GM21447 (cell line): ENCODE measurements at regions not wholly inside any gene's neighbourhood (a gene's known extent, or its start where the extent isn't known, plus 50 kb on each side); places are given as distances from the start of the nearest gene placed in this dataset.

Experiments
- ATAC-seq: cut with Tn5 transposase; IDR thresholded peaks from one replicate; pipeline ENCODE4 v1.9.1; 2021; ENCODE audit not compliant: unreplicated experiment

DNA sequence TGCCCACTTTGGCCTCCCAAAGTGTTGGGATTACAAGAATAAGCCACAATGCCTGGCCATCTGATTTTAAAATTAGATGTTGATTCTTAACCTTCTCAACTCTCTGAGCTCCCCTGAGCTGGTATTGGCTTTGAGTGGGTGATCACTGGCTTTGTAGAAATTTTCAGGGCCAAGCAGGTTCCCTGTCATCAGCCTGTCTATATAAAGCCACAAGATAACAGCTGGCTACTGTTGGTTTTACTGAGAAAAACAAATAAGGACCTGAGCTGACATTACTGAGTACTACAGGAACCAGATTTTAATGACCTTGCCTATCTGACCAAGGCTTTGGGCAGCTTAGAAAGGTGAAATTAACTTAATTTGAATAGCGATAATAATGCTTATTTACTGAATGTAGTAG lies 153.6 kb downstream of the MSX2 start:
- ATAC-seq, result no peak

DNA sequence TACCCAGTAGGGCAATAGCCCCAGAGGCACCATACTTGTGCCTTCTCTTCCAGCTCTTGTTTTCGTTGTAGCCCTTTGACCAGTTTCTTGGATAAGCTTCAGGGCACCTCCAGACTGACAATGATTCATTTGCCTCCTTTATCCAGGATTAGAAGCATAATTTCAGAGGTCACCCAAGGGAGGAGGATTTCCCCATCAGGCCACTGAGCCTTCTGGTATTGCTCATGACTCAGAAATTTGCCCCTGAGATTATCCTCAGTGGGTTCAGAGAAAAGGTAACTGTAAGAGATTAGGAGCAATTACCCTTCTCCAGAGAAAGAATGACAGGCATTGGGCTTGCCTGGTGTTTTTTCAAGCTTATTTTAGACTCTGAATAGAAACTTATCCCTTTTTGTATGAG lies 147.9 kb downstream of the MSX2 start:
- ATAC-seq, result no peak

DNA sequence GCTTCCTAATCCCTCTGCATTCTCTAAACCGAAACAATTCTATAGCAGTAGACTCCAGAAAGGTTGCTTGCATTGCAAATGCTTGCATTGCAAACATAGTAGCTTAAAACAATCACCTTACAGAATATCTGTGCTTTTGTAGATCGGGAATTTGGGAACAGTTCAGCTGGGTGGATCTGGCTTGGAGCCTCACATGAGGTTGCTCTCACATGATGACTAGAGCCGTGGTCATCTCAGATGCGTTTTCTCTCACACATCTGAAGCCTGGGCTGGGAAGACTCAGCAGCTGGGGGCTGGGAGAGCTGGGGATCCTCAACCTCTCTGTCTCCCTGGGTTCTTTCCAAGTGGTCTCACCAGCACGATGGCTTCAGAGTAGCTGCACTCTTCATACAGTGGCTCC lies 127.8 kb downstream of the MSX2 start:
- no peak for ATAC-seq

DNA sequence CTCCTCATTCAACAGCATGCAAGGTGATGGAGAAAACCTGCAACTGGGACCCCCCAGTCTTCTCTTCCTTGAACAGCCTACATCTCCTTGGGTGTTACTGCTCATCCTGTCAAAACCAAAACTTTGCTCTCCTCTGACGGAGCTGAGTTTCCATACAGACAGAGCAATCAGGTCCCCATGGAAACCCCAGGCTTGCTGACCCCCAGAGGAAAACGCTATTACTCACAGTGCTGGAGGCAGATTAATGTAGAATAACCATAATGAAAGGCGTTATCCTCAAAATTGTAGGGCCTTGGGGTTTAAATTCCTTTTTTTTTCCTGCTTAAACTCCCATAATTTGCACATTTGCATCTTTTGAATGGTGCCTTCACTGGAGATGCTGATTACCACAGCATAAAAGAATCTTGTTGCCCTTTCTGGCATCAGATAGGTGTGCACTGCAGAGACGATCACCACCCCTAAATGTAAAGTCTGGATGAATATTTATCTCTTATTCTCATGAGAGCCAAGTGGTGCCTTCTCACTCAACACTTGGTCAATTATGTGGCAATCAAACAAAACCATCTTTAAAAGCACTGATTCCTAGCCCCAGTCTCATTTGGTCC lies 126.3 kb downstream of the MSX2 start:
- no peak for ATAC-seq

DNA sequence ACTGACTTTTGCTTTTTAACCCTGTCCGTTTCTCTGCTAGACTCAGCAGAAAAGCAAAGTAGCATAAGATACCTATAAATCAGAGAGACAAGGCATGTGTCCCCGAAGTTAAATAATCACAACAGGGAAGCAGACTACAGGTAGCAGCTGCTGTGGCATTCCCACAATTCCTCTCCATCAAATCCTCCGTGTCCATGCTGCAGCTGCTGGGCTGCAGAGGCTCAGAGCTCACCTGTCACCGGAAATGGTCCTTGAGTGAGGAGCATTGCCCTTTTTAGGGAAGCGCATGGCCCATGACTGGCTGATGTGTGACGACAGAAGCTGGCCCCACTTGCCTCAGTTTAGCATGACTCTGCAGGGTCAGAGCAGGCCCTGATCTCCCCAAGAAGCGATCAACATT lies 125.0 kb downstream of the MSX2 start:
- ATAC-seq, result no peak

DNA sequence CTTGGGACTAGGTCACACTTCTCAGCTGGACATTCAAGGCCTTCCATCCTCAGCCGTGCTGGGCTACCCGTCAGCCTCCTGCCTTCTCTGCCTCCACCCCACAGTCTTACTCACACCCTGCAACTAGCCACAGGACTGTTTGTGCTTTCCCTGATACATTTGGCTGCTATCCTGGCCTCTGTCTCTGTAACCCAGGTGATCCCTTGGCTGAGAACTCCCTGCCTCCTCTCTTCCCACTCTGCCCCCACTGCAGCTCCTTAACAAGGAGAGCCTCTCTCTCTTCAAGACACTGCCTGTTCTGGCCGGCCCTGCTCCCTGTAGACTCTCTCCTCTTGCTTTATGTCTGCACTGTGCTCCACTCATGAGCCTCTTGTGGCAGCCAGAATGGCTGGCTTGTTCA lies 120.6 kb downstream of the MSX2 start:
- ATAC-seq, result no peak

DNA sequence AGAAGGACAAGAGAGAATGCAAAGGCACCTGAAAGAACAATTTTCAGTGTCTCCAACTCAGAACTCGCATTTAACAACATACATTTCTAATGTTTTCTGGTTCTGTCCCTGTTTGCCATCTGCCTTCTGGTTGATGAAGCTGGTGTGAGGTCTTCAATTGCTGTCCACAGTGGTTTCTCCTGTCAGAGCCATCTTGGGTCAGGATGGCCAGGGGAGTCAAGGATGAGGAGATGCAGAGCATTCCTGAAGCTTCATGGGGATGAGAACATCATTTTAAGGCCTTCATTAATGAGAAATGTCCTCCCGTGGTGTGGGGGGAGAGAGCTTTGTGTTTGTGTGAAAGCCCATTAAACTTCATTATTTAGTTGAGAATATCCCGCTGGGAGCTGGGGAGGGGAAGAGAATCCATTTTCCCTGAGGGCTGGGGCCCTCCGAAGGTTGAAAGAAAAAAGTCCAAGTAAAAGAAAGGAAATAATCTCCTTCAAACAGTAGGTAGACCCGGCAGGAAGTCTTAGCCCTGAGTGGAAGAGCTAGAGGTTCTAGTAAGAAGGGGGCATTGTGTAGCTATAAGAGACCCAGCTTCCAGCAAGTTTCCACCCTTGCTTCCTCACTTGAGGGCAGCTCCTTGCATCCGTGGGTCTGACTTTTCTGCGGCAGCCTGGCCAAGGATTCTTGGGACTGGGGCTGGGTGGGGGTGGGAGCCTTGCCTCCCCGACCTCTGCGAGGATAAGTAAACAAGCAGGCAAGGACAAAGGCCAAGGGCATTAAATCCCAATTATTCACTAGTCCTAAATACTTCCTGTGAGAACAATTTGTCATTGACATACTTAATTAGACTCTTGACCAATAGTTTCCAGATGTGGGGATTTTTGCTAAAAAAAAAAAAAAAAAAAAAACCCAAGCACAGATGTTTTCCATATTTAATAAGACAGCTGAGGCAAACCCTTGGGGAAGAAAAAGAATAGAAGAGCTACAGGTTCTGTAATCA lies 119.2 kb downstream of the MSX2 start:
- no peak for ATAC-seq

DNA sequence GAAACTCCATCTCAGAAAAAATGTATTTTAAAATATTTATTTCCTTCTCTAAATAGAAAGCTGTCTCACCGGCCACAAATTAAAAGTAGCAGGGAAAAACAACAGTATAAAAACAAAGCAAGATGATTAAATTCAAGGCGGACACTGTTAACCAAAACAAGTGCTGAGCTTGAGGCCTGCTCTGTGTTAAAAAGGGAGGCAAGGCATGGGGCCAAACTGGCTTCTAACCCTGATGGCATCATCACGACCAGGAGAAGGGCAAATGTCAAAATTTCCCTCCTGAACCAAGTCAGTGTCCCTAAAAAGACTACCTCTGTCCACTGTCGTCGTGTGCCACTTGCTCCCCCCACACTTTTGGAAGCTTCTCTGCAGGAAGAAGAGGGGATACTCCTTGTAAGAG lies 116.1 kb downstream of the MSX2 start:
- no peak for ATAC-seq

DNA sequence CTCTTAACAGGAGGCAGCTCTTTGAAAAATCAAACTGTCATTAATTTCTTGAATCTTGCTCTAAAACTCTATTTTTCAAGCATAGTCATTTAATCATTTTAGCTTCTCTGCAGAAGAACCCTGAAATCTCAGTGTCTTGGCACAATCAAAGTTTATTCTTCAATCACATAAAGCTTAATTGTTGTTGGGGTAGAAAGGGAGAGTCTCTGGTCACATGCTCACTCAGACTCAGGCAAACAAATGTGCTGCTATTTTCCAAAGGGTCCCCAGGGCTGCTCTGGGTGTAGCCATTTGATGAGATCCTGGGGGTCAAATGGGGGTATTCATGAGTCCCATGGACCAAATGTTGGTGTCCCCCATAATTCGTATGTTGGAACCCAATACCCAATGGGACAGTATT lies 114.8 kb downstream of the MSX2 start:
- no peak for ATAC-seq

DNA sequence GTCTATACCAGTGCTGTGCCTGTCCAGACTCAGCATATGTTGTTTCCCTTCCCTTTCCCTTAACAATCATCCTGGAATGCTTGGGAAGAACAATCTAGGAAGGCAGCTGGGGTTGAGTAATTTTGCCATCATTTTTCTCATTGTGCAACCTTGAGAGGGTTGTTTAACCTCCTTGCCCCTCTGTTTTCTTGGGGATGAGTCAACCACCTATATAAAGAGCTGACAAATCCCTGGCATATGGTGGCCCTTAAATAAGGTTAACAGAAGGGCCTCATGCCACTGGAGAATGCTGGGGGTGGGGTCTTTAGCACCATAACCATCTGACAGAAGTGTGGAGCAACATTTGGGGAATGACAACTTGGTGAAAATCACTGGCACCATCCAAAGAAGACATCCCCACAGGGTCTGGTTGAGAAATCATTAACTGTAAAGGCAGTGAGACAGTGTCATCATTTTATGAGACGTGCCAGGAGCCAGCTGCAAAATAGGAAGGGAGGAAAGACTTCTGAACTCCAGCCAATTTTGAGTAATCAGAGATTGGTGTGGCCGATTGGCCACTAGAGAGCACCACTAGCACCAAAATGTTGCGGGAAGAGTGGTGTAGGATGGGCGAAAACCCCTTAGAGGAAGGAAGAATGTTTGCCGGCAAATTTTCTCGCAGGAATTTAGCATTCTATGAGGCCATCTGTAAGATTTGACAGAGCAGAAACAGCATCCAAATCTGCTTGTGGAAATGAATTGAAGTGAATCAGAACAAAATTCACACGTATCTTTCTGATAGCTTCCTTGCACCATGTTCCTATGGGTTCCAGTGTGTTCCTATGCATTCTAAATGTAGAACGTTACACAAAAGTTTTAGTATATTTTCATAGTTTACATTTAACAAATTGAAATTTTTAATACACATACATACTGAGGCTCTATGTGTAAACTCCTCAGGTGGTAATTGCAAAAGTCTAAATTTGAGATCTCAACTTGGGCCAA lies 113.8 kb downstream of the MSX2 start:
- ATAC-seq, result no peak

DNA sequence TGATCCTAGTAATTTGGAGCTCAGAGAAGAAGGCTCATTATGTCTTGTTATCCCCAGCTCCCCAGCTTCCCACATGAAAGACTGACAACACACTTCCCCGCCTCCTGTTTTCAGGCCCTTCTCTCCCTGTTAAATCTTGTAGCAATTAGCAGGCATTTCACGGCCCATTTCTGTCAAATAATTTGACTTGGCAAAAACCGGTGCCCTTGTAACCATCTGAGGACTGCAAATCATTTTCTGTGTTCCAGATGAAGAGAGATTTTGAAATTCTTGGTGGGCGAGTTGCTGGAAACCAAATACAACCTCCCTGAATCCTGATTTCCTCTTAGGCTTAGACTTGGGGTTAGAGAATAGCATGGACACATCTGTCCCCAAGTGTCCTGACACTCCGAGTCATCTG lies 109.7 kb downstream of the MSX2 start:
- ATAC-seq, result no peak

DNA sequence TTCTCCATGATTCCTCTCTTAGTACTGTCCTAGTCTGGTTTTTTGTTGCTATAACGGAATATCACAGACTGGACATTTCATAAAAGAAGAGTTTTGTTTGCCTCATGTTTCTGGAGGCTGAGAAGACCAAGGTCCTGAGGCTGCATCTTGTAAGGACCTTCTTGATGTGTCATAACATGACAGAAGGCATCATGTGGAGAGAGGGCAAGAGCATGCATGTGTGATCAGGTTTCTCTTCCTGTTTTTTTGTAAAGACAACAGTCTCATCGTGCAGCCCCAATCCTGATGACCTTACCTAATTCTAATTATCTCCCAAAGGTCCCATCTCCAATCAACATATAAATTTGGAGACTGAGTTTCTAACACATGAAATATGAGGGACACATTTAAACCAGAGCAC lies 108.4 kb downstream of the MSX2 start:
- ATAC-seq, result no peak

DNA sequence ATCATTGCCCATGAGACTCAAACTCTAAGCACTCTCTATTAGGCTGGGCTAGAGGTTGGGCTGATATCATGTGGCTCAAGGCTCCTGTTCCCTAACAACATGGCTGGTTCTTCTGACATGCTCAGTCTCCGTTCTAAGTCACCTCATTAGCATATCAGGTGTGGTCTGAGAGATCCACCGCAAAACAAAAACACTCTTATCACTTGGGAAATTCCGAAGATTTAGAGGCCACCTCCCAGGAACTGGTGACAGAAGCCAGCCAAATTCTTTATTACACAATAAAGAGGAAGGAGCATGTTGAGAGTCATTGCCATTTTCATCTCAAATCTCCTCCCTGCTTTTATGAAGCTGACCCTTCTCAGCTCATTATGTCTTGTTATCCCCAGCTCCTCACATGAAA lies 107.6 kb downstream of the MSX2 start:
- ATAC-seq, result no peak

DNA sequence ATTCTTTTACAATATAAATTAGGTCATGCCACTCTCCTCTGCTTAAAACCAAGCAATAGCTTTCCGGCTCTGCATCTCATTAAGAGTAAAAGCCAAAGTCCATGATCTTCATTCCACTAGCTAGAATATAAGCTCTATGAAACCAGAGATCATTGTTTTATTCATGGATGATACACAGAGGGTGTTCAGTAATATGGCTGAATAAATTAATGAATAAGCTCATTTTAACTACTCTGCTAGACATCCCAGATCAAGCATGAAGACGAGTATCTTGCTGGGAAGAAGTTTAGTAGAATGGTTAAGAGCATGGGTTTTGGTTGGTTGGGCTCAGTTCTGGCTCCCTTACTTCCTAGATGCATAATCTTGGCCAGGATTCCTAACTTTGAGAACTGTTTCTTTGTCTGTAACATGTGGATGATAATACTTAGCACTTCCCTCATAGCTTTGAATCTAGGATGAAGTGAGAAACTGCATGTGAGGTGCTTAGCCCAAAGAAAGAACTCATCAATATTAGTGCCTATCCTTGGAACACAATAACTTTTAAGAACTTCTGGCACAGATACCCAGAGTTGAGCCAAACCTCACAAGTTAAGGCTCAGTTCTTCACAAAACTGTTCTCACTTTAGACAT lies 106.8 kb downstream of the MSX2 start:
- no peak for ATAC-seq

DNA sequence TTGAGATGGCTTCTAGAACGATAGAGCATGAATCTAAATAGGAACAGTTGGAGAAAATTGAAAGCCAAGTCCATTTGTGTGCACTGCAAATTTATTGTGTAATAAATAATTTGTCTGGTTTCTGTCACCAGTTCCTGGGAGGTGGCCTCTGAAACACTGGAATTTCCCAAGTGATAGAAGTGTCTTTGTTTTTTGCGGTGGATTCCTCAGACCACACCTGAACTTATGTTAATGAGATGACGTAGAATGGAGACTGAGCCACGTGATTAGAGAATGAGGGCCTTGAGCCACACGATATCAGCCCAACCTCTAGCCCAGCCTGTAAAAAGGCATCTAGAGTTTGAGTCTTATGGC lies 105.1 kb downstream of the MSX2 start:
- ATAC-seq, result no peak

DNA sequence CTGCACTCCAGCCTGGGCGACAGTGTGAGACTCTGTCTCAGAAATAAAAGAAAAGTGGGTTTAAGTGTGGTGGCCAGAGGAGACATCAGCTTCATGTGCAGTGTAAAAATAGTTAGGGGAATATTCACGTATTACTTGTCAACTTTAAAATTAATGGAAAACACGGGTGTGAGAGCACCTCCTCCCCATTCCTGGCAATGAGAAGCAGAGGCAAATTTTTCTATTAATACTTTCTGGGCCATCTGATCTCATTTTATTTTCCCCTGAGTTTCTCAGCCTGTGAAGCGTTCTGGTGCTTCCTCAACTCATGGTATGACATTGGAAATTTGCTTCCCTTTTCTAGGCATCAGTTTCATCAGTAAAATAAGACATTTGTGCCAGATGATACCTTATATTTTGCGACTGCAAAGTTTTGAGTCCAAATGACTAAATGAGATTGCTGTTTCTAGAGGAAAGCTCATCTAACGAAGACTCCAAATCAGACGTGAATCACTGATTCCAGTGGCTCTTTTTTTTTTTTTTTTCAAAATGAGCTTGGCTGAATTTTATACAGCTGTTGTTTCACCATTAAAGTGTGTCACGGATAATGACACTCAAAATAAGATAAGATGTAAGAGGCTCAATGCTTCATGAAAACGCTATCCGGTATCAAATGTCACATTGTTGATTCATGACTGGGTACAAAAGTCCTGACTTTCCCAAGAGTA lies 104.6 kb downstream of the MSX2 start:
- no peak for ATAC-seq

DNA sequence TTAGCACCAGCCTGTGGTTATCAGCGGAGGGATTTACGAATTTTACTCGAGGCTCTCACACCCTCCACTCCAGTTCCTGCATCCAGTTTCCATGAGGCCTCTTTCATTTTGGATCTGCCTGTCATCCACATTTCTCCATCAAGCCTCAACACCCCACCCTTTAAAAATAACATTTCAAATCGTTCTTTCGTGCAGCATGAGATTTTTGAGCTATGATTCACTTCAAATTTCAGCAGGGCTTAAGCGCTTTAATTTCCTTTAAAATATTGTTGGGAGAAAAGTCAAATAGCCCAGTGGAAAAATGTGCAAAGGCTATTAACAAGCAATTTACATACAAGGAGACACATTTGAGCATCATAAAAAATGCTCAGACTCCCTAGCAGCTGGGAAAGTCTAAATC lies 103.2 kb downstream of the MSX2 start:
- no peak for ATAC-seq

DNA sequence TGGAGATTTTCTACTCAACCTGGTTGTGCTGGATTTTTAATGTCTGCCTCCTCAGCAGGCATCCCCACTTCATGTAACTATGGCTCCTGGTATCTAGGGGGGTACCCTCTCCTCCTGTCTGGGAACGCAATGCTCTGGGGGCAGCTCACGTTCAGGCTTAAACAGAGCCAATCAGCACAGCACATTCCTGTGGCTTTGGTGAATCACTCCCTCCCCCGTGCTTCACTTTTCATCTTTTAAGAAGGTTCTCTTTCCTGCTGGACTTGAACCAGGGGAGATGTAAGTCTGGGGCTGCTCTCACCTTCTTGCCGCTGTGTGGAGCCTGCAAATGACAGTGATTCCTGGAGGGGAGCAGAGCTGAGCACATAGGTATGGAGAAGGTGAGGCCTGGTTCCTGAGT lies 101.2 kb downstream of the MSX2 start:
- no peak for ATAC-seq

DNA sequence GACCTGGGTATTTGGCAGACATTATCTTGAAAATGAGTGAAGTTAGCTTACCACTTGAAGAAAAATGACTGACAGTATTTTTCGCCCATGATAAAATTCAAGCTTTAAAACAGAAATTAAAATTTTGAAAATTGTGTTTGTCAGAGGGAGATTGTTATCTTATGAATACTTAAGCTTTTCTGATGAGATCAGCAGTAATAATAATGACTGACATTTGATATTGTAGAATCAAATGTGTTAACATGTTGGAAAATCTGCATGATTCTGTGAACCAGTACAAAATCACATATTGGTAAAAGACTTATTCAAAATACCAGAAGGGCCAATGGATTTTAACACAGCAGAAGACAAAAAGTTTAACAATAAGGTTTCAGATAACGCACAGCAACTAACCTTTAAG lies 94.0 kb downstream of the MSX2 start:
- ATAC-seq, result no peak

DNA sequence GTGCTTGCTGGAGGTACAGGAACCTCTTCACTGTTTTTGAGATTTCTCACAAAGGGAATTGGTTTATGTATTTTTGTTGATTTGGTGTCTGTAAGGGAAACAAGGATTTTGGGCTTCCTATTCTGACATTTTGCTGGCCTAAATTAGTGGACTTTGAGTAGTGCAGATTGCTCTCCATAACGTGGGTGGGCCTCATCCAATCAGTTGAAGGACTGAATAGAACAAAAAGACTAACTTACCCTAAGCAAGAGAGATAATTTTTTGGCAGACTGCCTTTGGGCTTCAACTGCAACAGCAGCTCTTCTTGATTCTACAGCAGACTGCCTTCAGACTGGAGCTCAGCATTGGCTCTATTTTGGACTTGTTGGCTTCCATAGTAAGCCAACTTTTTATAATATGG lies 93.2 kb downstream of the MSX2 start:
- no peak for ATAC-seq
